PFSK-1 (cell line): ENCODE measurements at regions not wholly inside any gene's neighbourhood (a gene's known extent, or its start where the extent isn't known, plus 50 kb on each side); places are given as distances from the start of the nearest gene placed in this dataset.

ENCODE experiments used
- FOXP2 ChIP-seq: optimal IDR thresholded peaks from 2 replicates; pipeline ENCODE3; 2011; ENCODE audit warnings: borderline replicate concordance, control low read depth, inconsistent platforms; ENCODE audit not compliant: insufficient read depth; ENCODE audit errors: extremely low read length, extremely low read depth
- POLR2AphosphoS5 ChIP-seq: IDR thresholded peaks from 2 replicates; pipeline ENCODE4 v1.6.1; 2012; ENCODE audit warnings: low read depth, mild to moderate bottlenecking, control low read depth, low read length, moderate library complexity
- SIN3A ChIP-seq: IDR thresholded peaks from 2 replicates; pipeline ENCODE4 v1.6.1; 2012; ENCODE audit warnings: mild to moderate bottlenecking, low read length, moderate library complexity, borderline replicate concordance; ENCODE audit not compliant: insufficient read depth
- TAF1 ChIP-seq: IDR thresholded peaks from 2 replicates; pipeline ENCODE4 v1.6.1; 2012; ENCODE audit warnings: low read length, control low read depth, borderline replicate concordance; ENCODE audit not compliant: insufficient read depth
- TF ChIP-seq, protein P1 (sequence below), 2 experiments: IDR thresholded peaks; 2 replicates each; pipeline versions ENCODE4 v1.6.1 to v1.8.0; 2011 to 2012; ENCODE audit warnings: low read depth in 2 of 2, low read length in 2 of 2, control low read depth in 1 of 2, inconsistent platforms in 1 of 2, mild to moderate bottlenecking in 1 of 2, moderate library complexity in 1 of 2; ENCODE audit not compliant: insufficient read depth in 1 of 2

DNA sequence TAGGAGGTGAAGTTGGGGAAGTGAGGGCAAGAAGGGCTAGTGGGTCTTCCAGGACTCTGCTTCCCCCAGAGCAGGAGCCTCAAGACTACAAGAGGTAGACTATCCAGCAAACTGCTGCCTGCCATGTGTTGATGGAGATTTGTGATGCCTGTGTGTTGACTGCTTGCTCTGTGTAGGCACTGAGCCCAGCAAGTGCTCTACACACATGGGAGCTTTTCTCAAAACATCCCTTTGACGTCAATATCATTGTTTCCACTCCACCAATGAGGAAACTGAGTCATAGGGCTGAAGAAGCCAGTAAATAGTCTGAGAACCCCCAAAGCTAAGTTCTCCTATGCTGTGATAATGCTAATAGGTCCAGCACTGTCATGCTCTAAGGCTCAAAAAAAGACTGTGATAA, 207.2 kb upstream of the NFIA start:
- TF ChIP-seq FOXP2 = no peak
- TF ChIP-seq SIN3A = no peak
- TF ChIP-seq TAF1 = no peak
- TF ChIP-seq, protein P1, sequence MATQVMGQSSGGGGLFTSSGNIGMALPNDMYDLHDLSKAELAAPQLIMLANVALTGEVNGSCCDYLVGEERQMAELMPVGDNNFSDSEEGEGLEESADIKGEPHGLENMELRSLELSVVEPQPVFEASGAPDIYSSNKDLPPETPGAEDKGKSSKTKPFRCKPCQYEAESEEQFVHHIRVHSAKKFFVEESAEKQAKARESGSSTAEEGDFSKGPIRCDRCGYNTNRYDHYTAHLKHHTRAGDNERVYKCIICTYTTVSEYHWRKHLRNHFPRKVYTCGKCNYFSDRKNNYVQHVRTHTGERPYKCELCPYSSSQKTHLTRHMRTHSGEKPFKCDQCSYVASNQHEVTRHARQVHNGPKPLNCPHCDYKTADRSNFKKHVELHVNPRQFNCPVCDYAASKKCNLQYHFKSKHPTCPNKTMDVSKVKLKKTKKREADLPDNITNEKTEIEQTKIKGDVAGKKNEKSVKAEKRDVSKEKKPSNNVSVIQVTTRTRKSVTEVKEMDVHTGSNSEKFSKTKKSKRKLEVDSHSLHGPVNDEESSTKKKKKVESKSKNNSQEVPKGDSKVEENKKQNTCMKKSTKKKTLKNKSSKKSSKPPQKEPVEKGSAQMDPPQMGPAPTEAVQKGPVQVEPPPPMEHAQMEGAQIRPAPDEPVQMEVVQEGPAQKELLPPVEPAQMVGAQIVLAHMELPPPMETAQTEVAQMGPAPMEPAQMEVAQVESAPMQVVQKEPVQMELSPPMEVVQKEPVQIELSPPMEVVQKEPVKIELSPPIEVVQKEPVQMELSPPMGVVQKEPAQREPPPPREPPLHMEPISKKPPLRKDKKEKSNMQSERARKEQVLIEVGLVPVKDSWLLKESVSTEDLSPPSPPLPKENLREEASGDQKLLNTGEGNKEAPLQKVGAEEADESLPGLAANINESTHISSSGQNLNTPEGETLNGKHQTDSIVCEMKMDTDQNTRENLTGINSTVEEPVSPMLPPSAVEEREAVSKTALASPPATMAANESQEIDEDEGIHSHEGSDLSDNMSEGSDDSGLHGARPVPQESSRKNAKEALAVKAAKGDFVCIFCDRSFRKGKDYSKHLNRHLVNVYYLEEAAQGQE (IDR thresholded peaks at IDR 0.05; ENCODE audit: insufficient read depth in 1 of 2, low read depth in 2 of 2, low read length in 2 of 2) = no peak
- TF ChIP-seq POLR2AphosphoS5 = no peak

DNA sequence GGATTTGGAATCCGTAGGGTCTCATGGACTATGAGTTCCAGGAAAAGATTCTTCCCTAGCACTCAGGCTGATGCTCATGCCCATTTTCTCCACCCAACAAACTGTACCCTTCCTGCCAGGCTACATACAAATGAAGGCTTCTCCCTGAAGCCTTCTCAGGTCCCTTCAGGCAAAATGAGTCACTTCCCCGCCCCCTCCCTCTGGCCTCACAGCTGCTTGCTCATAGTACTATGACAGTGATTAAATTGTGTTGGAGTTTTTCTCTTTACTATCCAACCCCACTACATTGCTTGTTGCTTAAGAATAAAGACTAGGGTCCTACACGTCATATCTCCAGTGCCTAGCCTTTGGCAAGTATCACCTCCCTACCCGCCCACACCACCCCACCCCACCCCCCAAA, 207.6 kb upstream of the NFIA start:
- TF ChIP-seq, protein P1 (IDR thresholded peaks at IDR 0.05; ENCODE audit: insufficient read depth in 1 of 2, low read depth in 2 of 2, low read length in 2 of 2) = no peak
- TF ChIP-seq FOXP2 = no peak
- TF ChIP-seq SIN3A = no peak
- no peak for TF ChIP-seq TAF1
- TF ChIP-seq POLR2AphosphoS5 = no peak

DNA sequence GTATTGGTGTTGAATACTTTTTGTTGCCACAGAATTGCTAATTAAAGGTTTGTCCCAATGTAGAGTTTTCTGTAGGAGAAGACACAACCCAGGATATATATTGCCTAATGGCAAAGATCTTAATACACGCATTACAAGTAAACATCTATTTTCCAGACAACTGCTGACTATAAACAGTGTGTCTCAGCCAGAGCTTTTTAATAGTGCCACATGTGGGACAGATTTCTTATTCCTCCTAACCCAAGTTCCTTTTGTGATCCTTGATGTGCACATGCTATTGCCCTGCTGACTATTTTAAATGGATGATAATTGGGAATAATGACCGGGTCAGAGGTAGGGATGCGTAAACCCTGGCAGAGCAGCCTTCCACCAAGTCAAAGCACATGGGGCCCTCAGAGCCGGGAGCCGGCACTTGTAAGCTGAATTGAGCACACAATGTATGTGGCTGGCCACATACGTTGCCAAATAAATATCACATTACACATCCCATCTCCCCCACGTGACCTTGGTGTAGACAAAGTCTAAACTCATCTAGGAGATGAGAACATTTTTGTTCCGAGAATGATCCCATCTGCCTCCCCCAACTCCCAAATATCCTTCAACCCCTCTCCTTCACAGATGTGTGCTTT, 209.8 kb upstream of the NFIA start:
- TF ChIP-seq, protein P1 (IDR thresholded peaks at IDR 0.05; ENCODE audit: insufficient read depth in 1 of 2, low read depth in 2 of 2, low read length in 2 of 2) = no peak
- no peak for TF ChIP-seq TAF1
- TF ChIP-seq POLR2AphosphoS5 = no peak
- TF ChIP-seq SIN3A = no peak
- no peak for TF ChIP-seq FOXP2

DNA sequence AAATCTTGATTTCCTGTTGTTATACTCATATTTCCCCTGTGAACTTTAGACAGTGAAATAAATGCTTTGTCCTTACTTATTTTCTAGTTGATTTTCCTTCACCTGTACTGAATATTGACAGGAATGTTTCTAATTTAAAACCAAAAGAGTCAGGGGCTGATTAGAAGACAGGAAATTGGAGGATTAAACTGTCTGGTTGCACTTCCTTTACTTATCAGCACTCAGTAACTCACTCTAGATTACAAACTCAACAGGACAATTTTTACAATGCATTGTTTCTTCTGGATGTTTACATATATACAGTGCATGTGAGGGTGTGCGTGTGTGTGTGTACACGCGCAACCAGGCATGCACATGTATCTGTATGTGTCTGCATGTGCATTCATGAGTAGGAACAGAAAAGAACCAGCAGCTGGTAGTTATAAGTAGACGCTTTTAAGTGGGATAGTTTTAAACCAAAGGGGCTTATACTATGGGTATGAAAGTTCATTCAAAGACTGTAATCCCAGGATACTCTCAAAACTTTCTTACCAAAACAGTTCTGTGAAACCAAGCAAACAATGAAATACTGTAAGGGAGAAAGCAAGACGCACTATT, 212.0 kb upstream of the NFIA start:
- TF ChIP-seq TAF1 (no peak), SIN3A (no peak), FOXP2 (no peak), POLR2AphosphoS5 (no peak)
- TF ChIP-seq, protein P1 (IDR thresholded peaks at IDR 0.05; ENCODE audit: insufficient read depth in 1 of 2, low read depth in 2 of 2, low read length in 2 of 2) = no peak
